ENCODE measurements at regions not wholly inside any gene's neighbourhood (a gene's known extent, or its start where the extent isn't known, plus 50 kb on each side); places are given as distances from the start of the nearest gene placed in this dataset.

DNA sequence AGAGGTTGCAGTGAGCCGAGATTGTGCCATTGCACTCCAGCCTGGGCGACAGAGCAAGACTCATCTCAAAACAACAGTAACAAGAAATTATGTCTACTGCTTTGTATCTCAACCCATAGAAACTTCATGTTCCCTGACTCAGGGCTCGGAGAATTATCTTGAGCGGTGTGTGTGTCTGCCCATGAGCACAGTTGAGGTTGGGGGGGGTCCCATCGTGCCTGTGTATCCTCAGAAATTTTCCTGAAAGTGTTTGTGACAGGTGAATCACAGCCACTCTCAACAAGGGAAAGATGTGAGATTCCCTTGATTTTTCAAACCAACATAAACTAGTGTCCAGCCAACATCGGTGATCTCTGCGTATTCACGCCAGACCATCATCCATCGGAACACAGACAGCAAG, 319.1 kb downstream of the ASMT start:
- H3K9ac ChIP-seq (ENCODE audit: low read length), result no peak overlapping the region
- H4K20me1 ChIP-seq (ENCODE audit: insufficient read depth, low read depth, low read length), result no peaks in the 10 kb centered on the region
- H3K27me3 ChIP-seq (ENCODE audit: low read length), result no peaks in the 10 kb centered on the region
- H3K36me3 ChIP-seq (ENCODE audit: insufficient read depth, low read length), result no peaks in the 10 kb centered on the region
- DNase-seq, result no peak
- no peaks in the 10 kb centered on the region for H3K79me2 ChIP-seq (ENCODE audit: low read length)
- H3K4me2 ChIP-seq (ENCODE audit: low read depth, low read length, poor library complexity, severe bottlenecking), result no peak overlapping the region
- no peak overlapping the region for H3K4me3 ChIP-seq (ENCODE audit: low read length)
- H3K9me3 ChIP-seq (ENCODE audit: low read length), result no peaks in the 10 kb centered on the region
- no peak overlapping the region for H3K27ac ChIP-seq (ENCODE audit: low read length)
- H3K4me1 ChIP-seq (ENCODE audit: low read length), result no peaks in the 10 kb centered on the region
- H3K9me2 ChIP-seq (replicated peaks; ENCODE audit: insufficient read depth, low read length), result no peaks in the 10 kb centered on the region
- no peak overlapping the region for H2AFZ ChIP-seq (ENCODE audit: low read length)

DNA sequence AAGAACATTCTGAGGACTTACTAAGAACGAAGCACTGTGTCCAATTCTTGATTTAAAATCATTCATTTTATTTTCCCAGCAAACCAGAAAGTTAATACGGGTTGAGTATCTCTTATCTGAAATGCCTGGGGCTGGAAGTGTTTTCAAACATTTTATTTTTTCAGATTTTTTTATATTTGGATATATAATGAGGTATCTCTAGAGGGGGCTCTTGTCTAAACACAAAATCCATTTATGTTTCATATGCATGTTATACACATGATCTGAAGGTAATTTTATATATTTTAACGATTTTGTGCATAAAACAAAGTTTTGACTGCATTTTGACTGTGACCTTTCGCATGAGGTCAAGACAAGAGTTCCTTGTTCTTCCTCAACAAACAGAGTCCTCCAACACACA, 320.9 kb downstream of the ASMT start:
- no peaks in the 10 kb centered on the region for H3K27me3 ChIP-seq (ENCODE audit: low read length)
- no peak overlapping the region for H3K4me3 ChIP-seq (ENCODE audit: low read length)
- H3K4me2 ChIP-seq (ENCODE audit: low read depth, low read length, poor library complexity, severe bottlenecking), result no peak overlapping the region
- H3K27ac ChIP-seq (ENCODE audit: low read length), result no peak overlapping the region
- no peaks in the 10 kb centered on the region for H3K36me3 ChIP-seq (ENCODE audit: insufficient read depth, low read length)
- no peaks in the 10 kb centered on the region for H3K4me1 ChIP-seq (ENCODE audit: low read length)
- H4K20me1 ChIP-seq (ENCODE audit: insufficient read depth, low read depth, low read length), result no peaks in the 10 kb centered on the region
- no peaks in the 10 kb centered on the region for H3K9me2 ChIP-seq (replicated peaks; ENCODE audit: insufficient read depth, low read length)
- H3K9ac ChIP-seq (ENCODE audit: low read length), result no peak overlapping the region
- no peak for DNase-seq
- H3K79me2 ChIP-seq (ENCODE audit: low read length), result no peaks in the 10 kb centered on the region
- no peak overlapping the region for H2AFZ ChIP-seq (ENCODE audit: low read length)
- H3K9me3 ChIP-seq (ENCODE audit: low read length), result no peaks in the 10 kb centered on the region

DNA sequence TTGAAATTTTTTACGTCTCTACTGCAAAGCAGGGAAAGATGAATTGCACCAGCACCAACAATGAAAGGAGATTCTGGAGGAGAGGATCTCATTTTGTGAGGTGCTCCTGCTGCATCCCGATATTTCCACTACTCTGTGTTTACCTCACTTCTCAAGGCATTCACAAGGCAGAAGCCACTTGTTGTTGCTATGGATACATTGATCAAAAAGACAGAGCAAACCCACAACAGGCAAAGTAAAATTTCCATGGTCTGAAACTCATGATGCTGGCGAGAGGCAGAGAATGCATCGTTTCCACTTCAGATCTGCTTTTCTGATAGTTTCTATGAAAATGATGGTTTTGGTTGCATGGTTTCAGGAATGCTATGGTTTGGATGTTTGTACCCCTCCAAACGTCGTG, 323.3 kb downstream of the ASMT start:
- no peak overlapping the region for H2AFZ ChIP-seq (ENCODE audit: low read length)
- no peak overlapping the region for H3K4me3 ChIP-seq (ENCODE audit: low read length)
- no peaks in the 10 kb centered on the region for H3K9me3 ChIP-seq (ENCODE audit: low read length)
- H3K4me1 ChIP-seq (ENCODE audit: low read length), result no peaks in the 10 kb centered on the region
- H3K27ac ChIP-seq (ENCODE audit: low read length), result no peak overlapping the region
- H3K9ac ChIP-seq (ENCODE audit: low read length), result no peak overlapping the region
- no peaks in the 10 kb centered on the region for H3K79me2 ChIP-seq (ENCODE audit: low read length)
- no peaks in the 10 kb centered on the region for H3K36me3 ChIP-seq (ENCODE audit: insufficient read depth, low read length)
- H4K20me1 ChIP-seq (ENCODE audit: insufficient read depth, low read depth, low read length), result no peaks in the 10 kb centered on the region
- H3K9me2 ChIP-seq (replicated peaks; ENCODE audit: insufficient read depth, low read length), result no peaks in the 10 kb centered on the region
- no peak for DNase-seq
- no peaks in the 10 kb centered on the region for H3K27me3 ChIP-seq (ENCODE audit: low read length)
- H3K4me2 ChIP-seq (ENCODE audit: low read depth, low read length, poor library complexity, severe bottlenecking), result no peak overlapping the region

DNA sequence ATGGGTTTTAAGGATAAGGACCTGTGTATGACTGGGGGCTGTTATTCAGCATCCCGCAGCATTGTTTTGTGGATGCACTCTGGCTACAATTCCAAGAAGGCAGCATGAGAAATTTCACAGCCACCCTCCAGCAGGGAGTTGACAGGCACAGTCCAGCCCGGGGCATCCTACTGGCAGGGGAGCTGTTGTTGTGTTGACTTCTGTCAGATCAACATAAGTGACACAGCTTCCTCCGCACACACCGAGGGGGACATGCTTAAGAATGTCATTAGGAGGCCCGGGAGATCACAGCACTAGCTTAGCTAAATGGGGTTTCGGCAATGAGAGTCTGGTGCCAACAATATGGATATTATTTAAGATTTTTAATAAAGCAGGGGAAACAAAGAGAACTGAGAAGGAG, 326.5 kb downstream of the ASMT start:
- DNase-seq, result no peak

DNA sequence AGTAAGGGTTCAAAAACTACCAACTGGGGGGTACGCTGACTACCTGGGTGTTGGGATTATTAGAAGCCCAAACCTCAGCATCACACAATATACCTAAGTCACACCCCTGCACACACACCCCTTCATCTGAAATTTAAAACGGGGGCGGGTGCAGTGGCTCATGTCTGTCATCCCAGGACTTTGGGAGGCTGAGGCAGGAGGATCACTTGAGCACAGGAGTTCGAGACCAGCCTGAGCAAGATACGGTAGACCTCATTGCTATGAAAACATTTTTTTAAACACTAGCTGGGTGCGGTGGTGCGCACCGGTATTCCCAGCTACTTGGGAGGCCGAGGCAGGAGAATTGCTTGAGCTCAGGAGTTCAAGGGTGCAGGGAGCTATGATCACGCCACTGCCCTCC, 331.0 kb downstream of the ASMT start:
- no peak for DNase-seq
- no peaks in the 10 kb centered on the region for H3K9me3 ChIP-seq (ENCODE audit: low read length)

More for the DNA sequence above, 326.5 kb downstream of the ASMT start:
- H3K4me2 ChIP-seq (ENCODE audit: low read depth, low read length, poor library complexity, severe bottlenecking), result no peak overlapping the region
- no peaks in the 10 kb centered on the region for H3K9me3 ChIP-seq (ENCODE audit: low read length)
- H3K4me3 ChIP-seq (ENCODE audit: low read length), result no peak overlapping the region
- H3K27me3 ChIP-seq (ENCODE audit: low read length), result no peaks in the 10 kb centered on the region
- no peaks in the 10 kb centered on the region for H4K20me1 ChIP-seq (ENCODE audit: insufficient read depth, low read depth, low read length)
- H3K79me2 ChIP-seq (ENCODE audit: low read length), result no peaks in the 10 kb centered on the region
- no peaks in the 10 kb centered on the region for H3K36me3 ChIP-seq (ENCODE audit: insufficient read depth, low read length)
- no peaks in the 10 kb centered on the region for H3K9me2 ChIP-seq (replicated peaks; ENCODE audit: insufficient read depth, low read length)
- H3K9ac ChIP-seq (ENCODE audit: low read length), result no peak overlapping the region
- no peaks in the 10 kb centered on the region for H3K4me1 ChIP-seq (ENCODE audit: low read length)
- no peak overlapping the region for H3K27ac ChIP-seq (ENCODE audit: low read length)
- H2AFZ ChIP-seq (ENCODE audit: low read length), result no peak overlapping the region

DNA sequence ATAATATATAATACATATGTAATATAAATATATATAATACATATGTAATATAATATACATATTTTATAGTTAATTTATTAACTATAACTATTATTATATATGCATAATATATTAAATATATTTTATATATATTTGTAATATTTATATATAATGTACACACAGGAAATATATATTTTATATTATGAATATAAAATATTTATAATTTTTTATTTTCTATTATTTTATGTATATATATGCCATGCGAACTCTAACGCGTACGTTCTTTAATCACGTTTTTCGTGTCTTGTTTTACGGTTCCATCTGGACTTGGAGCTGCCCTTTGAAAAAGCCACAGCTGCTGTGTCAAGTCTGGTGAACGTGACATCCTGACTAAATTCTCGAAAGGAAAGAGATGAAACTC, 332.1 kb downstream of the ASMT start:
- no peaks in the 10 kb centered on the region for H3K36me3 ChIP-seq (ENCODE audit: insufficient read depth, low read length)
- H3K9ac ChIP-seq (ENCODE audit: low read length), result no peak overlapping the region
- no peaks in the 10 kb centered on the region for H4K20me1 ChIP-seq (ENCODE audit: insufficient read depth, low read depth, low read length)
- H3K4me2 ChIP-seq (ENCODE audit: low read depth, low read length, poor library complexity, severe bottlenecking), result no peak overlapping the region
- no peak overlapping the region for H2AFZ ChIP-seq (ENCODE audit: low read length)
- DNase-seq, result no peak
- no peak overlapping the region for H3K4me3 ChIP-seq (ENCODE audit: low read length)
- no peaks in the 10 kb centered on the region for H3K9me3 ChIP-seq (ENCODE audit: low read length)
- no peaks in the 10 kb centered on the region for H3K9me2 ChIP-seq (replicated peaks; ENCODE audit: insufficient read depth, low read length)
- no peaks in the 10 kb centered on the region for H3K4me1 ChIP-seq (ENCODE audit: low read length)
- no peaks in the 10 kb centered on the region for H3K79me2 ChIP-seq (ENCODE audit: low read length)
- H3K27me3 ChIP-seq (ENCODE audit: low read length), result no peaks in the 10 kb centered on the region
- no peak overlapping the region for H3K27ac ChIP-seq (ENCODE audit: low read length)

More for the DNA sequence above, 331.0 kb downstream of the ASMT start:
- H3K27me3 ChIP-seq (ENCODE audit: low read length), result no peaks in the 10 kb centered on the region
- no peaks in the 10 kb centered on the region for H3K9me2 ChIP-seq (replicated peaks; ENCODE audit: insufficient read depth, low read length)
- H3K9ac ChIP-seq (ENCODE audit: low read length), result no peak overlapping the region
- no peak overlapping the region for H3K27ac ChIP-seq (ENCODE audit: low read length)
- H3K4me1 ChIP-seq (ENCODE audit: low read length), result no peaks in the 10 kb centered on the region
- H3K4me2 ChIP-seq (ENCODE audit: low read depth, low read length, poor library complexity, severe bottlenecking), result no peak overlapping the region
- H2AFZ ChIP-seq (ENCODE audit: low read length), result no peak overlapping the region
- no peaks in the 10 kb centered on the region for H3K79me2 ChIP-seq (ENCODE audit: low read length)
- H4K20me1 ChIP-seq (ENCODE audit: insufficient read depth, low read depth, low read length), result no peaks in the 10 kb centered on the region
- no peaks in the 10 kb centered on the region for H3K36me3 ChIP-seq (ENCODE audit: insufficient read depth, low read length)
- no peak overlapping the region for H3K4me3 ChIP-seq (ENCODE audit: low read length)

Measured in Karpas-422 (cell line).